ENCODE measurements at regions not wholly inside any gene's neighbourhood (a gene's known extent, or its start where the extent isn't known, plus 50 kb on each side); places are given as distances from the start of the nearest gene placed in this dataset.

- TF ChIP-seq CTCF (IDR thresholded peaks at IDR 0.05), result no peak
- no peak for TF ChIP-seq EP300 (IDR thresholded peaks at IDR 0.05)
These were observed 281.8 kb downstream of the RNF144B start for GRCh38 chr6:18668994-18669393.

Measured in upper lobe of left lung (tissue), 4 donors.